ENCODE measurements at regions not wholly inside any gene's neighbourhood (a gene's known extent, or its start where the extent isn't known, plus 50 kb on each side); places are given as distances from the start of the nearest gene placed in this dataset.
A peak's percentile ranks its signal among the peaks of the same experiment; 100 is the strongest.

GRCh38 chr4:133711817-133712216, 489.8 kb downstream of the PABPC4L start:
- POLR2A ChIA-PET = no interaction called here
- H3K9ac ChIP-seq = no peak overlapping the region
- no peaks in the 10 kb centered on the region for H3K27me3 ChIP-seq (ENCODE audit: insufficient read depth)
- H2AFZ ChIP-seq (ENCODE audit: low read depth) = 0 out of 2 replicates have a peak overlapping the region, but pooled peaks have one; percentile 13
- peak overlapping the region in 1 of 2 experiments; percentile 67; a peak in 1 of 4 replicates for H3K27ac ChIP-seq (ENCODE audit: low read depth in 2 of 2, low read length in 1 of 2)
- DNase-seq = no peak
- H3K9me3 ChIP-seq = no peaks in the 10 kb centered on the region; the same call in 1 of the 2 replicates
- no peaks in the 10 kb centered on the region for H4K20me1 ChIP-seq (ENCODE audit: insufficient read depth)
- WGBS (ENCODE audit: low lambda C conversion rate) = 9% methylated on average over 6 of the region's 6 CpGs
- TF ChIP-seq ELF1 (IDR thresholded peaks at IDR 0.05) = no peak
- peak; percentile 27; the same call in 1 of the 2 replicates for TF ChIP-seq FOSL2 (IDR thresholded peaks at IDR 0.05; ENCODE audit: borderline replicate concordance, low read depth)
- no peak for TF ChIP-seq TAF1 (IDR thresholded peaks at IDR 0.05; ENCODE audit: borderline replicate concordance, low read depth, low read length)
- TF ChIP-seq NRF1 (IDR thresholded peaks at IDR 0.05; ENCODE audit: low read depth, low read length) = no peak
- TF ChIP-seq PBX3 (IDR thresholded peaks at IDR 0.05) = peak; percentile 55
- TF ChIP-seq MXI1 (IDR thresholded peaks at IDR 0.05; ENCODE audit: low read depth, low read length) = no peak
- TF ChIP-seq JUND (IDR thresholded peaks at IDR 0.05) = 0 out of 2 replicates have a peak, but pooled peaks have one; percentile 26
- TF ChIP-seq POLR2AphosphoS5 (IDR thresholded peaks at IDR 0.05; ENCODE audit: low read depth, low read length) = no peak
- TF ChIP-seq CHD2 (IDR thresholded peaks at IDR 0.05; ENCODE audit: low read length, partially characterized antibody) = no peak
- peak; percentile 33; the same call in 1 of the 2 replicates for TF ChIP-seq TCF12 (IDR thresholded peaks at IDR 0.05)
- no peak for TF ChIP-seq TEAD4 (IDR thresholded peaks at IDR 0.05; ENCODE audit: borderline replicate concordance, insufficient read depth)
- TF ChIP-seq CTCF (IDR thresholded peaks at IDR 0.05) = no peak
- TF ChIP-seq MEF2A (IDR thresholded peaks at IDR 0.05; ENCODE audit: borderline replicate concordance, low read depth) = no peak
- no peaks in the 10 kb centered on the region for H3K36me3 ChIP-seq (replicated peaks in 1 of 2; ENCODE audit: control insufficient read depth in 1 of 2, insufficient read depth in 2 of 2, low read length in 1 of 2)
- H3F3A ChIP-seq (replicated peaks; ENCODE audit: insufficient read depth) = no peaks in the 10 kb centered on the region
- no peaks in the 10 kb centered on the region; a peak in 1 of 4 replicates for H3K4me1 ChIP-seq (ENCODE audit: control insufficient read depth in 1 of 2, insufficient read depth in 2 of 2, low read depth in 1 of 2, low read length in 1 of 2)
- CTCF ChIA-PET = no interaction called here
- no peak overlapping the region; a peak in 1 of 4 replicates for H3K4me3 ChIP-seq (ENCODE audit: low read depth in 2 of 2, low read length in 1 of 2)
- H3K4me2 ChIP-seq = peak overlapping the region; percentile 12; the same call in 1 of the 2 replicates
- no peaks in the 10 kb centered on the region for H3K79me2 ChIP-seq (ENCODE audit: insufficient read depth)
- H3K9me2 ChIP-seq = no peaks in the 10 kb centered on the region

GRCh38 chr4:133694416-133694815, 507.2 kb downstream of the PABPC4L start:
- H3K9ac ChIP-seq = no peak overlapping the region
- H3K4me2 ChIP-seq = no peak overlapping the region
- no peaks in the 10 kb centered on the region for H3K27me3 ChIP-seq (ENCODE audit: insufficient read depth)
- H2AFZ ChIP-seq (ENCODE audit: low read depth) = no peak overlapping the region
- ChIA-PET POLR2A (no interaction called here), CTCF (no interaction called here)
- 5% methylated on average over 2 of the region's 2 CpGs for WGBS (ENCODE audit: low lambda C conversion rate)
- no peak overlapping the region for H3K4me3 ChIP-seq (ENCODE audit: low read depth in 2 of 2, low read length in 1 of 2)
- no peaks in the 10 kb centered on the region for H3K9me2 ChIP-seq
- no peak overlapping the region for H3K27ac ChIP-seq (ENCODE audit: low read depth in 2 of 2, low read length in 1 of 2)
- H3K4me1 ChIP-seq (ENCODE audit: control insufficient read depth in 1 of 2, insufficient read depth in 2 of 2, low read depth in 1 of 2, low read length in 1 of 2) = no peaks in the 10 kb centered on the region
- H3F3A ChIP-seq (replicated peaks; ENCODE audit: insufficient read depth) = no peaks in the 10 kb centered on the region
- H3K79me2 ChIP-seq (ENCODE audit: insufficient read depth) = no peaks in the 10 kb centered on the region
- H4K20me1 ChIP-seq (ENCODE audit: insufficient read depth) = no peaks in the 10 kb centered on the region
- no peaks in the 10 kb centered on the region for H3K36me3 ChIP-seq (replicated peaks in 1 of 2; ENCODE audit: control insufficient read depth in 1 of 2, insufficient read depth in 2 of 2, low read length in 1 of 2)
- no peaks in the 10 kb centered on the region for H3K9me3 ChIP-seq
- no peak for DNase-seq
- TF ChIP-seq MAX (IDR thresholded peaks at IDR 0.05; ENCODE audit: low read depth) = no peak
- TF ChIP-seq TEAD4 (IDR thresholded peaks at IDR 0.05; ENCODE audit: borderline replicate concordance, insufficient read depth) = no peak
- TF ChIP-seq PBX3 (IDR thresholded peaks at IDR 0.05) = no peak
- no peak for TF ChIP-seq FOXJ3 (CRISPR knock-in tag; IDR thresholded peaks at IDR 0.05)
- TF ChIP-seq GATA2 (CRISPR knock-in tag; IDR thresholded peaks at IDR 0.05) = no peak
- TF ChIP-seq RFX5 (IDR thresholded peaks at IDR 0.05; ENCODE audit: low read length) = no peak
- TF ChIP-seq YY1 (IDR thresholded peaks at IDR 0.05; ENCODE audit: low read depth) = no peak
- no peak for TF ChIP-seq USF2 (IDR thresholded peaks at IDR 0.05; ENCODE audit: borderline replicate concordance, low read depth, low read length)
- TF ChIP-seq EZH2phosphoT487 (IDR thresholded peaks at IDR 0.05; ENCODE audit: borderline replicate concordance, low read depth) = no peak
- TF ChIP-seq CTCF (IDR thresholded peaks at IDR 0.05) = no peak
- TF ChIP-seq SIN3A (IDR thresholded peaks at IDR 0.05; ENCODE audit: borderline replicate concordance, low read depth, low read length) = no peak
- no peak for TF ChIP-seq JUND (IDR thresholded peaks at IDR 0.05)
- TF ChIP-seq POLR2AphosphoS5 (IDR thresholded peaks at IDR 0.05; ENCODE audit: low read depth, low read length) = no peak
